ENCODE measurements at regions not wholly inside any gene's neighbourhood (a gene's known extent, or its start where the extent isn't known, plus 50 kb on each side); places are given as distances from the start of the nearest gene placed in this dataset.
"Not testable (repeated sequence)": the region's sequence is repeated elsewhere in the genome, so short reads cannot be mapped to it uniquely, and the experiment has no call there.

DNA sequence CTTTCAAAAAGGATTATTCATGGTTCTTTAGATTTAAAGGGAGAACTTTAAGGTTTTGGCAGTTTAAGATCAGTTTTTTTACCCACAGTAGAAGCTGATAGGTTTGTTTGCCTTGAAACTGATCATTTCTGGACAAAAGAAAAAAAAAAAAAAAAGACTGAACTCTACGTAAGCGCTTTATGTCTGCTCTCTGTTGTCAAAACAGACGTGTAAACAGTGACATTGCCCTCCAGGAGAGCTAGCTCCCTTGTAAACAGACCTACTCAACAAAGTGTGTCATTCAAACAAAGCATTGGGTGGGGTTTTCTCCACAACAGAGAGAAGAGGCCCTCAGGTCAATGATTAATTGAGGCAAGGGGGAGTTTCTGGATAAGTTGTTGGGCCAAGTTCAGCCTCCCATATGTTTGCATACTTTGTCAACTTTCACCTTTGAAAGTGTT is 568.1 kb upstream of the LRRN3 start:
- Mint-ChIP-seq H3K27me3 (no peaks in the 10 kb centered on the region), H3K27ac (no peak overlapping the region), H3K4me1 (no peaks in the 10 kb centered on the region), H3K9me3 (ENCODE audit: low read depth) (no peaks in the 10 kb centered on the region), H3K4me3 (no peak overlapping the region), H3K36me3 (ENCODE audit: low read depth) (no peaks in the 10 kb centered on the region)
- intact Hi-C loops (cut with DNase I, micrococcal nuclease): no loop called here
- CTCF ChIA-PET: no interaction called here
- no peak for DNase-seq
- POLR2A ChIA-PET: no interaction called here
- ATAC-seq: no peak

DNA sequence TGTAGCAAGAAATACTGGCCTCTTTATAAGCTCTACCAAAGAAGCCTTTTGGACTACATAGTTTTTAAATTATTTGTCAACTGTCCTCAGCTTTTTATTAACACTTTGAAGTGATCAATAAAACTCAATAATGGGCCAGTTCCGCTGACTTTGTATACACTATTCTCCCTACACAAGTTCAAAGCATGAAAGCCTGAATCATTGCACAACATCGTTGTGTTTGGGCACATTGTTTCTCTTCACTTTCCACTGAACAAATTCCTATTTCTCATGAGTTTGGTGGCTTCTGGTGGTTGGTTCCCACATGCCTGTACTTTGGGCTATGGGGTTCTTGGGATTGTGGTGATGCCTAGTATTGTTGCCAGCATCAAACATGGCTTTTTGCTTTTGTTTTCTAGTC is 561.8 kb upstream of the LRRN3 start:
- ChIA-PET POLR2A (no interaction called here), CTCF (no interaction called here)
- ATAC-seq (no peak), DNase-seq (no peak)
- Mint-ChIP-seq H3K9me3 (ENCODE audit: low read depth) (no peaks in the 10 kb centered on the region), H3K4me1 (no peaks in the 10 kb centered on the region), H3K27ac (no peak overlapping the region), H3K27me3 (no peaks in the 10 kb centered on the region), H3K4me3 (no peak overlapping the region), H3K36me3 (ENCODE audit: low read depth) (no peaks in the 10 kb centered on the region)
- intact Hi-C loops (cut with DNase I, micrococcal nuclease): no loop called here

DNA sequence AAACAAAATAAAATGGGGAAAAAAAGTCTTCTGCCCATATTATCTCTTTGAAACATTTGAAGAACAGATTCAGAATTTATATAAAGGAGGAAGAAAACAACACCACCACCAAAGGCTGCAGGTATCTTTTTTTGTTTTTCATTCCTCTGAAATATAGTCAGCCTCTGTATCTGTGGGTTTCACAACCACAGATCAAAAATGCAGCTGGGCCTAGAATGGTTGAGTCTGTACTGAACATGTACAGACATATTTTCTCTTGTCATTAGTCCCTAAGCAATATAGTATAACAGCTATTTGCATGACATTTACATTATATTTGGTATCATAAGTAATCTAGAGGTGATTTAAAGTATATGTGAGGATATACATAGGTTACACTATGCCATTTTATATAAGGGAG is 559.7 kb upstream of the LRRN3 start:
- Mint-ChIP-seq H3K9me3 (ENCODE audit: low read depth) (no peaks in the 10 kb centered on the region), H3K4me3 (no peak overlapping the region)
- no peak for ATAC-seq

DNA sequence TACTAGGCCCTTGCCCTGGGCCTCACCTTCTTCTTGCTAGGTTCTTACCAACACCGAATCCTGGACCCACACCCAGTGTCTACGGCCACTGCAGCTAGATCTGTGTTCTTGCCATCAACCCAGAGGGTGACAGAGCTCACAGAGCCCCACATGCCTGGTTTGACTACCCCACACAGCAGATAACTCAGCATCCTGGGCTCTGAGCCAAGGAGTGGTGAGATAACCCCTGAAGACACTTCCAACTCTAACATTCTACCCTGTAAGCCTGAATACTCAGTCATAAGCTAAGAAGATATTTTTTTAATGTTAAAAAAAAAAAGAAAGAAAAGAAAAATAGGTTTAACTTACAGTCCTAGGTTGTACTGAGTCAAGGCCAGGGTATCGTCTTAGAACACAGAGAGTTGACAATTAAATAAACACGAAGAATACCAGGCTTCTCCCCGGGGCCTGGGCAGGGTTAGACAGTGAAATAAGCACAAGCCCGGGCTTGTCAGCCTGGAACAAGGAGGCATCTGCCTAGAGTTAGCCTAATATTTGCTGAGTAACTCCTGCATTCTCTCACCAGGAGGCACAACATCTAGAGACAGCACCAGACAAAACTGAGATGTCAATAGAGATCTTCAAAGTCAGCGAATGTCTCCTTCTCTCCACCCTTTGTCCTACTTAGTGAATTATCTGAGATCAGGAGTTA is 556.5 kb upstream of the LRRN3 start:
- DNase-seq: no peak
- intact Hi-C loops (cut with DNase I, micrococcal nuclease): no loop called here
- Mint-ChIP-seq H3K9me3 (ENCODE audit: low read depth) (no peaks in the 10 kb centered on the region), H3K27ac (no peak overlapping the region), H3K36me3 (ENCODE audit: low read depth) (no peaks in the 10 kb centered on the region), H3K4me3 (no peak overlapping the region), H3K4me1 (no peaks in the 10 kb centered on the region), H3K27me3 (no peaks in the 10 kb centered on the region)
- ATAC-seq: no peak
- CTCF ChIA-PET: no interaction called here
- POLR2A ChIA-PET: no interaction called here

More for the DNA sequence above, 559.7 kb upstream of the LRRN3 start:
- no peak overlapping the region for H3K27ac Mint-ChIP-seq
- H3K36me3 Mint-ChIP-seq (ENCODE audit: low read depth): no peaks in the 10 kb centered on the region
- intact Hi-C loops (cut with DNase I, micrococcal nuclease): no loop called here
- no peak for DNase-seq
- H3K27me3 Mint-ChIP-seq: no peaks in the 10 kb centered on the region
- ChIA-PET POLR2A (no interaction called here), CTCF (no interaction called here)
- H3K4me1 Mint-ChIP-seq: no peaks in the 10 kb centered on the region

DNA sequence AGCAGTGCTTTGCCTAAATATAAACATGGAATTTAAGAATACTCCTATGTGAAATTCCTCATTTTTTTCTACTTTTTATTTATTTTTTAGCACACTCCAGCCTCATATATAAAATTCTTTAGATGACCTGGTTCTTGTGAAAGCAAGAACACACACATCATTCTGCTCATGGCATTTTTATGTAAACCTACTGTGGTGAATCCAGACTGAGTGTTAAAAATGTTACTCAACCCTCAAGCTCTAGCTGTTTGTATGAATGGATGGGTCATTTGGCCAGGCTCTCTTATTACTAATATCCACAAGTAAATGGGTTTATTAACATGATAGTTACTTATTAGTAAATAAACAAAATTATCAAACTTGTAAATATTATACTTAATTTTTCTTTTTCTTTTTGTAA is 551.7 kb upstream of the LRRN3 start:
- H3K27me3 Mint-ChIP-seq: peaks cover 4% of the 10 kb centered on the region
- H3K4me3 Mint-ChIP-seq: no peak overlapping the region
- ChIA-PET CTCF (interaction anchor here (0.7 kb wide), 1 partner anchor 1792 kb away, joined by 3 read pairs; no protein-coding TSS in a partner anchor), POLR2A (no interaction called here)
- H3K36me3 Mint-ChIP-seq (ENCODE audit: low read depth): no peaks in the 10 kb centered on the region
- H3K9me3 Mint-ChIP-seq (ENCODE audit: low read depth): no peaks in the 10 kb centered on the region
- no peak for ATAC-seq
- intact Hi-C loops (cut with DNase I, micrococcal nuclease): no loop called here
- no peak for DNase-seq
- no peak overlapping the region for H3K27ac Mint-ChIP-seq
- H3K4me1 Mint-ChIP-seq: no peaks in the 10 kb centered on the region

DNA sequence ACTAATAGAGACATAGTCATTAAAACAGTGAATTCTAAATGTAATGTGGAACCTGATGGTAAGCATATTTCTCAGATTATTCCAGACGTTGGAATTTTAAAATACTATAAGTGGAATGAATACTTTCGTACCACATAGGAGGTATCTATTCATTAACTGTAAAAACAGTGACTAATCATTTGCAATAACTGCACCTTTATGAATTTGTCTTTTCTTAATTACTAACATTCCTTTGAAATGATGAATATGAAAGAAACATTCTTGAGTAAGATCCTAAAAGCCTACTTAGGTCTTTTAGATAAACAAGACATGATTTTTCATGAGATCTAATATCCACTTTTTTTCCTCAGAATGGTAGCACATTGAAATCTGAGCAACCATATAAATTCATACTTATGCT is 549.0 kb upstream of the LRRN3 start:
- Mint-ChIP-seq H3K9me3 (ENCODE audit: low read depth) (no peaks in the 10 kb centered on the region), H3K4me3 (no peak overlapping the region), H3K27me3 (peaks cover 4% of the 10 kb centered on the region), H3K4me1 (no peaks in the 10 kb centered on the region), H3K27ac (no peak overlapping the region), H3K36me3 (ENCODE audit: low read depth) (no peaks in the 10 kb centered on the region)
- CTCF ChIA-PET: no interaction called here
- ATAC-seq (no peak), DNase-seq (no peak)
- intact Hi-C loops (cut with DNase I, micrococcal nuclease): loop anchor here (1.0 kb wide), 1 partner anchor 7 kb away; no protein-coding TSS in a partner anchor
- POLR2A ChIA-PET: no interaction called here

DNA sequence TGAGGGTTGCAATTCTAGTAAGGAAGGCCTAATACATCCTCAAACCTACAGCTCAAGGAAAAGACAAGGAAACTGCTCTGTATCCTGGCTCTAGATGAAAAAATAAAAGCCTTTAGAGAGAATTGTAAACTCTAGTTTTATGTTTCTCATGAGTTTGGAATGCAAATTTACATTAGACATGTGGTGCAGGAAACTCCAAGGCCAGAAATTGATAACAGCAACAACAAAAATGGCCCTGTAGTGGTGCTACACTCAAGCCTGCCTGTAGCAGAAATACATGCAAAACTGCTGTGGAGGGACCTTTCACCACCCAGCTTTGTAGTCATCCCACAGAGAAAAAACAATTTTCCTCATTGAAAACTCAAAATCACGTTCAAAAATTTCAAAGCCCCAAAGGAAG is 546.7 kb upstream of the LRRN3 start:
- POLR2A ChIA-PET: no interaction called here
- CTCF ChIA-PET: no interaction called here

DNA sequence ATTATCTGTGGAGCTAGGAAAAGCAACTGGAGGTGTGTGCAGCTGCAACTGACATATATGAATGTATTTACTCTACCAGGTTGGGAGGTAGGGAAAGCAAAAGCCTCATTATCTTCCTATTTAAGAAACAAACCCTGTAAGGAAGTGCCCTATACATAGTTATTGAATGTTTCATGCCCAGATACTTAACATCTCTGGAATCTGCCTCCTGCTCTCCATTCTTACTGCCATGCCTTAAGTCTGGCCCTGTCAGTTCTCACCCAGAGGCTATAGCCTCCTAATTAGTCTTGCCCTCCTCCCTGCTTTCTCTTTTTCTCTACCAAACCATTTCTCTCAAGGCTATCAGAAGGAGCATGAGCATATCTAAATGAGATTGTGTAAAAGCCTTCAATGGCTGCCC is 542.6 kb upstream of the LRRN3 start:
- Mint-ChIP-seq H3K4me1 (no peaks in the 10 kb centered on the region), H3K27me3 (no peaks in the 10 kb centered on the region), H3K27ac (no peak overlapping the region), H3K36me3 (ENCODE audit: low read depth) (no peaks in the 10 kb centered on the region), H3K4me3 (no peak overlapping the region), H3K9me3 (ENCODE audit: low read depth) (peaks cover 16% of the 10 kb centered on the region)
- no peak for ATAC-seq
- no peak for DNase-seq
- POLR2A ChIA-PET: no interaction called here
- intact Hi-C loops (cut with DNase I, micrococcal nuclease): no loop called here
- CTCF ChIA-PET: no interaction called here

More for the DNA sequence above, 546.7 kb upstream of the LRRN3 start:
- Mint-ChIP-seq H3K27me3 (peaks cover 4% of the 10 kb centered on the region), H3K9me3 (ENCODE audit: low read depth) (no peaks in the 10 kb centered on the region), H3K27ac (no peak overlapping the region), H3K4me3 (no peak overlapping the region), H3K4me1 (no peaks in the 10 kb centered on the region), H3K36me3 (ENCODE audit: low read depth) (no peaks in the 10 kb centered on the region)
- intact Hi-C loops (cut with DNase I, micrococcal nuclease): no loop called here
- no peak for DNase-seq
- no peak for ATAC-seq

DNA sequence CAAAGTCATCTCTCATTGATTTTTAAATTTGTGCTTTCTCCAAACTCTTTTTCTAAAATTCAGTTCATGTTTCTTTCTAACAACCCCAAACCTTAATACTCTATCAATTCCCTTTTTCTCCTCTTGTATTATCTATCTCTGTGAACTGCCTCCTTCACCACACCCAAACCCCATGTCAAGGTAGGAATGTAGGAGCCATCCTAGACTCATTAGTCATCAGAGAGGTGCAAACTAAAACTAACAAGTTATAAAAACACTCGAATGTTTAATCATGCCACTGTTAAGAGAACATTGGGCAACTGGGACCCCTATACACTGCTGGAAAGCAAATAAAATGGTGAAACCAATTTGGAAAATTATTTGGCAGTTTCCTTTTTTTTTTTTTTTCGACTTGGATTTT is 533.8 kb upstream of the LRRN3 start:
- Mint-ChIP-seq H3K9me3 (ENCODE audit: low read depth) (peaks cover 8% of the 10 kb centered on the region), H3K27me3 (no peaks in the 10 kb centered on the region)
- POLR2A ChIA-PET: no interaction called here

DNA sequence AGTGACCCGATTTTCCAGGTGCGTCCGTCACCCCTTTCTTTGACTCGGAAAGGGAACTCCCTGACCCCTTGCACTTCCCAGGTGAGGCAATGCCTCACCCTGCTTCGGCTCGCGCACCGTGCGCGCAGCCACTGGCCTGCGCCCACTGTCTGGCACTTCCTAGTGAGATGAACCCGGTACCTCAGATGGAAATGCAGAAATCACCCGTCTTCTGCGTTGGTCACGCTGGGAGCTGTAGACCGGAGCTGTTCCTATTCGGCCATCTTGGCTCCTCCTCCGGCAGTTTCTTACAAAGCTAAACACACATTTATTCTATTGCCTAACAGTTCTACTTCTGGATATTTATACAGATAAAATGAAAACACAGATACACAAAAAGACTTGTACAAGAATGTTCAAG is 527.6 kb upstream of the LRRN3 start:
- intact Hi-C loops (cut with DNase I, micrococcal nuclease): not testable (repeated sequence)

More for the DNA sequence above, 533.8 kb upstream of the LRRN3 start:
- no peaks in the 10 kb centered on the region for H3K36me3 Mint-ChIP-seq (ENCODE audit: low read depth)
- ATAC-seq (no peak), DNase-seq (no peak)
- CTCF ChIA-PET: no interaction called here
- no peak overlapping the region for H3K27ac Mint-ChIP-seq
- intact Hi-C loops (cut with DNase I, micrococcal nuclease): no loop called here
- no peaks in the 10 kb centered on the region for H3K4me1 Mint-ChIP-seq
- H3K4me3 Mint-ChIP-seq: no peak overlapping the region

DNA sequence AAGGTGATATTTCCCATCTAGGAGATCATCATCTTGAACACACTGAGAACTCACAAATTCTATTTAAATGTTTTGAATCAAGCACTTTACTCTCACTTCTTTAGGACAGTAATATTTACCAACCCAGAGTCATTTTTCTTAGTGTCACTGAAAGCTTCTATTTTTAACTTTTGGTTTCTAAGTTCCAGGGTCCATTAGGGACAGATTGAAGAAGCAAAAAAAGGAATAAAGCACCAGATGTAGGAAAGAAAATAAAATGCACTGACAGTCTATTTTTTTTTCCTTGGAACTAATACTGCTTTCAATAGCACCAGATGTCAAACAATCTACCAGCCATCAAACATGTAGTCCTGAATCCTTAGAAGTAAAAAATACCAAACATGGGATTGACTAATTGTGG is 526.7 kb upstream of the LRRN3 start:
- H3K27me3 Mint-ChIP-seq: no peaks in the 10 kb centered on the region
- DNase-seq (no peak), ATAC-seq (no peak)
- no peak overlapping the region for H3K27ac Mint-ChIP-seq
- CTCF ChIA-PET: no interaction called here
- peaks cover 2% of the 10 kb centered on the region for H3K9me3 Mint-ChIP-seq (ENCODE audit: low read depth)
- no peak overlapping the region for H3K4me3 Mint-ChIP-seq
- no peaks in the 10 kb centered on the region for H3K36me3 Mint-ChIP-seq (ENCODE audit: low read depth)
- no peaks in the 10 kb centered on the region for H3K4me1 Mint-ChIP-seq
- intact Hi-C loops (cut with DNase I, micrococcal nuclease): no loop called here
- POLR2A ChIA-PET: no interaction called here

More for the DNA sequence above, 527.6 kb upstream of the LRRN3 start:
- H3K4me1 Mint-ChIP-seq; H3K36me3 Mint-ChIP-seq (ENCODE audit: low read depth); CTCF ChIA-PET; ATAC-seq; H3K27me3 Mint-ChIP-seq; H3K4me3 Mint-ChIP-seq; H3K27ac Mint-ChIP-seq; DNase-seq; H3K9me3 Mint-ChIP-seq (ENCODE audit: low read depth); POLR2A ChIA-PET: not testable (repeated sequence)

DNA sequence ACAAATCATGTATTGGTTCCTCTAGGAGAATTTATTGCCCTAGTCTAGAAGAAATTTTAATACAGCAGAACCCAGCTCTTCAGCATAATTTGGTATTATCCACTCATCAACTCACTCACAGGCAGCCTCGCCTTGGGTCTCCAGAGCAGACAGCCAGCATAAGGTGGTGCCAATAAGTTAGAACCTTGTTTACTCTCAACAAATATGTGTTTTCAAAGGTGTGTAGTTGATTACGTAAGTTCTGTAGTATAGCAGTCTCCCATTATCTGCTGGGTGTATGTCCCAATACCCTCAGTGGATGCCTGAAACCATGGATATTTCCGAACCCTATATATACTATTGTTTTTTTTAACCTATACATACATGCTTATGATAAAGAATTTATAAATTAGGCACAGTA is 522.5 kb upstream of the LRRN3 start:
- POLR2A ChIA-PET: no interaction called here
- CTCF ChIA-PET: no interaction called here
- no peak for DNase-seq
- no peaks in the 10 kb centered on the region for H3K36me3 Mint-ChIP-seq (ENCODE audit: low read depth)
- H3K4me3 Mint-ChIP-seq: no peak overlapping the region
- H3K27ac Mint-ChIP-seq: no peak overlapping the region
- ATAC-seq: no peak
- H3K9me3 Mint-ChIP-seq (ENCODE audit: low read depth): peaks cover 1% of the 10 kb centered on the region
- no peaks in the 10 kb centered on the region for H3K27me3 Mint-ChIP-seq
- intact Hi-C loops (cut with DNase I, micrococcal nuclease): no loop called here
- H3K4me1 Mint-ChIP-seq: no peaks in the 10 kb centered on the region

DNA sequence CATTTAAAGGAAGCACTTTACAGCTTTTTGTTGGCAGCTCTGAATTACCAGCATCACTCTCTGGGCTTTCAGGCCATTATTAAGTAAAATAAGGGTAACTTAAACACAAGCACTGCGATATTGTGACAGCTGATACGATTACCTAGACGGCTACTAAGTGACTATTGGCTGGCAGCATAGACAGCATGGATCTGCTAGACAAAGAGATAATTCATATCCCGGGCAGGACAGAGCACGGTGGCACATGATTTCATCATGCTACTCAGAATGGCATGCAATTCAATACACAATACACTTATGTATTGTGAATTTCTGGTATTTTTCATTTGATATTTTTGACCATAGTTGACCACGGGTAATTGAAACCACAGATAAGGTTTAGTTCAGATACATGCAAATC is 522.0 kb upstream of the LRRN3 start:
- ATAC-seq: no peak
- Mint-ChIP-seq H3K4me1 (no peaks in the 10 kb centered on the region), H3K4me3 (no peak overlapping the region), H3K9me3 (ENCODE audit: low read depth) (no peaks in the 10 kb centered on the region), H3K27ac (no peak overlapping the region), H3K36me3 (ENCODE audit: low read depth) (no peaks in the 10 kb centered on the region), H3K27me3 (no peaks in the 10 kb centered on the region)
- no peak for DNase-seq
- ChIA-PET POLR2A (no interaction called here), CTCF (no interaction called here)
- intact Hi-C loops (cut with DNase I, micrococcal nuclease): no loop called here
